PC-9 (cell line): ENCODE measurements at regions not wholly inside any gene's neighbourhood (a gene's known extent, or its start where the extent isn't known, plus 50 kb on each side); places are given as distances from the start of the nearest gene placed in this dataset.

Source experiments
- EZH2 ChIP-seq: fragments of 200-600 bp; sonication (generic); IDR thresholded peaks from 2 replicates; pipeline ENCODE4 v1.8.0; 2017; ENCODE audit warnings: antibody characterized with exemption, low read depth
- TF ChIP-seq, protein P1 (sequence below): fragments of 200-600 bp; sonication (generic); conservative IDR thresholded peaks from 2 replicates; pipeline ENCODE4 v1.6.1; 2017; ENCODE audit warnings: mixed run types, antibody characterized with exemption, mild to moderate bottlenecking, moderate library complexity

DNA sequence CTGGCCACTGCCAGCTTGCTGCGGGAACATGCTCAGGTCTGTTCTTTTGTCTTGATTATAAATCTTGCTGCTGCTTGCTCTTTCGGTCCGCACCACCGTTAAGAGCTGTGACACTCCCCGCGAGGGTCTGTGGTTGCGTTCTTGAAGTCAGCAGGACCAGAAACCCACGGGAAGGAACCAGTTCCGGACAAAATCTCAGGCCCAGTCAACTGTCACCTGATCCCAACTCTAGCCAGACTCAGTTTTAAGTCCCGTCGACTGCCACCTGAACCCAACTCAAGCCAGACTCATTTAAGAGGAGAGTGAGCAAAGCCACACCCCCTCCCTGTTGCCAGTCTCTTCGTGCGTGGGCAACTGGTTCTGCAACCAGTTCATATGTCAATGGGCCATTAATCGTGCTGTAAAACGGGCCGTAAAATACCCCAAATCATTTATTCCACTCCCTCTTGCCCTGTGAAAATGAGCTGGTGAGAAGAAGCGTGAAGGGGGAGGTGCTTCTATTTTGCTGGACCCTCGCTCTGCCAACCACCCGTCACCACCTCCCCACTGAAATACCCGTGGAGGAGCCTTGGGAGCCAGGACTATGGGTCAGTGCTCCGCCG lies 224.3 kb downstream of the NDUFA10 start:
- TF ChIP-seq, protein P1, sequence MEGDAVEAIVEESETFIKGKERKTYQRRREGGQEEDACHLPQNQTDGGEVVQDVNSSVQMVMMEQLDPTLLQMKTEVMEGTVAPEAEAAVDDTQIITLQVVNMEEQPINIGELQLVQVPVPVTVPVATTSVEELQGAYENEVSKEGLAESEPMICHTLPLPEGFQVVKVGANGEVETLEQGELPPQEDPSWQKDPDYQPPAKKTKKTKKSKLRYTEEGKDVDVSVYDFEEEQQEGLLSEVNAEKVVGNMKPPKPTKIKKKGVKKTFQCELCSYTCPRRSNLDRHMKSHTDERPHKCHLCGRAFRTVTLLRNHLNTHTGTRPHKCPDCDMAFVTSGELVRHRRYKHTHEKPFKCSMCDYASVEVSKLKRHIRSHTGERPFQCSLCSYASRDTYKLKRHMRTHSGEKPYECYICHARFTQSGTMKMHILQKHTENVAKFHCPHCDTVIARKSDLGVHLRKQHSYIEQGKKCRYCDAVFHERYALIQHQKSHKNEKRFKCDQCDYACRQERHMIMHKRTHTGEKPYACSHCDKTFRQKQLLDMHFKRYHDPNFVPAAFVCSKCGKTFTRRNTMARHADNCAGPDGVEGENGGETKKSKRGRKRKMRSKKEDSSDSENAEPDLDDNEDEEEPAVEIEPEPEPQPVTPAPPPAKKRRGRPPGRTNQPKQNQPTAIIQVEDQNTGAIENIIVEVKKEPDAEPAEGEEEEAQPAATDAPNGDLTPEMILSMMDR, result no peak
- TF ChIP-seq EZH2, result no peak
